Midbrain (tissue), 1 donor: ENCODE measurements at regions not wholly inside any gene's neighbourhood (a gene's known extent, or its start where the extent isn't known, plus 50 kb on each side); places are given as distances from the start of the nearest gene placed in this dataset.

Experiments used
- DNase-seq: peaks from one replicate; lab custom pipeline; 2025; lab: John Stamatoyannopoulos, UW

DNA sequence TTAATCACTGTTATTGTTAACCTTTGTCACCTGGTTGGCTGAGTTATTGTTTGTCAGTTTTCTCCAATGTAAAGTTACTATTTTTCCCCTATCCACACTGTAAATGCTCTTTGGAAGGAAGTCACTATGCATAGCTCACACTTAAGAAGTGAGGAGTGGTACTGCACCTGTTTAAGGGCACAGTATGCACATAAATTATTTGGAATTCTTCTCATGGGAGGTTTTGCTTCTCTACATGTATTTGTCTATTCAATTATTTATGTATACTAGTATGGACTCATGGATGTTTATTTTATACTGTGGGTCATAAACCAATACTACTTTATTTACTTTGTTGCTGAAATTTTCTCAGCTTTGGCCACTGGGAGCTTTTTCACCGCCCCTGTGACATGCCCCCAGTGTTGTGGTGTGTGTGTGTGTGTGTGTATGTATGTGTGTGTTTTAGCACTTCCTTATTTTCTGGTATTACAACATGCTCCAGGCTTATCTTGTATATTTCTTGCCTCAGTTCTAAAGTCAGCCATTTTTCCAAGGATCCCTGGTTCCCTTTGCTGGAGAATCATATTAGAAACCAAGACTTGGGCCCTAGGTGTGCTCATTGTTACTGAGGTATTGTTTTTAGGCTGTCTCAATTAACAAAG lies 290.5 kb downstream of the KBTBD8 start:
- no peak for DNase-seq

DNA sequence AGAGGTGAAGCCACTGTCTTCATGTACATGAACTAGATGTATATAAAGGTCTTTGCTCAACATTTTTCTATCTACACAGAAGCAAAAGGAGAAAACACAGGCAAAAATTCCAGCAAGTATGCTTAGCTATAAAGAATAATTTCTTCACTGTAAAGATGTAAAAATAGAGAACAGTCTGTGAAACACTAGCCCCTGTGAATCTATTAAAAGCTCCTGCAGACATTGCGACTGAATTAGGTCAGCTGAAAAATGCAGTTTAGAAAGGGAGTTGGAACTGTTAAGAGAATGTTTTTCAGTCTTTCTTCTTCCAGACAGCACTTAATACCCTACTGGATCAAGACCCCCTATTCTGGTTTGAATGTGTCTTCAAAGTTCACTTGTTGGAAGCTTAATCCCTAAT lies 291.5 kb downstream of the KBTBD8 start:
- DNase-seq, result no peak

DNA sequence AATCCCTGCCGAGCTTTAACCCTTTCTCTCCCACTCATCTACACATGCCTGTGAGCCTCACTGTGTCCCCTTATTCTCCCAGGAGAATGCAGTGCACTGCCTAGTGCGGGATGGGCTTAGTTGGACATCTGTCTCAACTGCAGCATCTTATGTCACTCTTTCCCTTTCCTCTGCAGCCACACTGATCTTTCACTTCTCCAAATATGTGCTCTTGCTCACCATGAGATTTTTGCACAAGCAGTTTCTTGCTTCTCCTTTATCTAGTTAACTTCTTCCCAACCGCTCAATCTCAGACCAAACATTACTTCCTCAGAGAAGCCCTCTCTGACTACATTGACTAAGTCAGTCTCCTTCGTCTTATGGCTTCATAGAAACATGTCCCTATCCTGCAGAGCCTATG lies 292.3 kb downstream of the KBTBD8 start:
- DNase-seq, result no peak

DNA sequence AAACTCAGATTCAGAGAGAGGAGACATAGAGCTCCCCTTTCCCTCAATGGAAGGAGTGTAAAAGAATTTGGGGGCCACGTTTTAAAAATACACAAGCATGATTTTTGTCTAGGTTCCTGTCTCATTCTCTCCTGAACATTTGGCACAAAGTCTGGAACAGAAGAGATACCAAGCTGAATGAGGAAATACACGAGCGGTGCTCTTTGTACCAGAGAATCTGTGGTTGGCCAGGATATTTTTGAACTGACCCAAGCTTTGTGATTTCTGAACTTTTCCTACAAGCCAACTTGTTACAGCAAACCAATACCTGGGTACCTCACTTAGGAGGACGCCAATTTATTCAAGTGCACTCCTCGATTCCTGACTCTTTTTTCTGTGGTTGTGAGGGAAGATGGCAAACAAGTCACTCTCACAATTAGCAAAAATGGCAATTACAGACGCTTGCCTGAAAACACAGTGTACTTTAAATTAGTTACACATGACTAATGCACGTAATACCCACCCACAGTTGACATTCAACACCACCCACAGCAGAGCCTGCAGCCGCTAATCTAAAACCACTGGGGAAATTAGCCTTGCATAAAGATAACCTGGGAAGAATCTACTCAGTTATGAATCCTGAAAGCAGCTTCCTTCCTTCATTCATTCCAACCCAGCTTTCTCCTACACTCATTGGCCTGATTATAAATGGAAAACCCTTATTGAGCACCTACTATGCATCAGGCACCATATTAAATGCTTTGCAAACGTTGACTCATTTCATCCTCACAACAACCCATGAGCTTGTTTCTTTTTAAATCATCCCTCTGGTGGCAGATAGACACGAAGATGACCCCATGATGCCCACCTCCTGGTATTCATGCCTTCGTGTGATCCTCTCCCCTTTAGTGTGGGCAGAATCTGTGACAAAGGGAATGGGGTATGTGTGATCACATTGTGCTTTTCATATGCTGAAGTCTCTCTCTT lies 293.5 kb downstream of the KBTBD8 start:
- peak; percentile 25 for DNase-seq

DNA sequence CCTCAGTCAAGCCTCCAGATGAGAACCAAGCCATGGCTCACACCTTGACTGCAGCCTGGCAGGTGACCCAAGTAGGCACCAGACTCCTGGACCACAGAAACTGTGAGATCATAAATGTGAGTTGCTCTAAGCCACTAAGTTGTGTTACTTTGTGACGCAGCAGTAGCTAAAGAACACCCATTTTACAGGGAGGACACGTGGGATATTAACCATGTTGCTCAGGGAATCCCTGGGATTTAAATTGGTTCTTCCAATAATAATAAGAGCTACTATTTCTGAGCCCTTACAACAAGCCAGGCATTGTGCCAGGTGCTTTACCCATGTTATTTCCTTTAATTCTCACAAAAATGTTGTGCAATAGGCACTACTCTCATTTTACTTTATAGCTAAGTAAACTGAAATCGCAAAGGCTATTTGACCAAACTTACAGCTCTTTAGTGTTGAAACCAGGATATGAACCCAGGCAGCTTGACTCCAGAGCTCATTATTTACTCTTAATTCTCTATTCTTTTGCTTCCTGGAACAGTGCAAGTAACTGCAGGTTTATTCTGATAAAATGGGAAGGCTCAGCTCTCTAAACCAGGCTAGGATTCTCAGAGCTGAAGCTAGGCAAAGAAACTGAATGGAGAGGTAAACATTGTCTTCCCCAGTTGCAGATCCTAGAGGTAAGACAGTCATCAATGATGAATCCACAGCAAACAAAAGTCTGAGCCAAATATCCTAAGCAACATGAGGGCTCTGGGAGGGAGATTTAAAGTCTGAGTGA lies 294.4 kb downstream of the KBTBD8 start:
- no peak for DNase-seq

DNA sequence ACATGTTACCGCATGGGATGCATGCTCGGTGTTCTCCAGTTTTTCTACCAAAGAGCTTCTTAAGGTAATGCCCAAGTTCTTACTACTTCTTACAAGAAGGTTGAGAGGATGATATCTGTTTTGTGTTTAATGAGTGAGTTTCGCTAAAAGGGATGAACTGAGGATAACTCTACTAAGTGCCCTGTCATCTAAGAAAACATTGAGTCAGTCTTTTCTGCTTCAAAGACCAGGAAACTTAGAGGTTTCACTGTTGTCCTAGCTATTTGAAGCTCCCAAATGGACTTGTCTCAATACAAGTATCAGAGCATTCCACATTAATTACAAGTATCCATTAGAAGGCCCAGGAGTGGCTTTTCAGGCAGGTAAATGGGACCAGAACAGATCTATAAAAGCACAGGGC lies 296.2 kb downstream of the KBTBD8 start:
- DNase-seq, result no peak

DNA sequence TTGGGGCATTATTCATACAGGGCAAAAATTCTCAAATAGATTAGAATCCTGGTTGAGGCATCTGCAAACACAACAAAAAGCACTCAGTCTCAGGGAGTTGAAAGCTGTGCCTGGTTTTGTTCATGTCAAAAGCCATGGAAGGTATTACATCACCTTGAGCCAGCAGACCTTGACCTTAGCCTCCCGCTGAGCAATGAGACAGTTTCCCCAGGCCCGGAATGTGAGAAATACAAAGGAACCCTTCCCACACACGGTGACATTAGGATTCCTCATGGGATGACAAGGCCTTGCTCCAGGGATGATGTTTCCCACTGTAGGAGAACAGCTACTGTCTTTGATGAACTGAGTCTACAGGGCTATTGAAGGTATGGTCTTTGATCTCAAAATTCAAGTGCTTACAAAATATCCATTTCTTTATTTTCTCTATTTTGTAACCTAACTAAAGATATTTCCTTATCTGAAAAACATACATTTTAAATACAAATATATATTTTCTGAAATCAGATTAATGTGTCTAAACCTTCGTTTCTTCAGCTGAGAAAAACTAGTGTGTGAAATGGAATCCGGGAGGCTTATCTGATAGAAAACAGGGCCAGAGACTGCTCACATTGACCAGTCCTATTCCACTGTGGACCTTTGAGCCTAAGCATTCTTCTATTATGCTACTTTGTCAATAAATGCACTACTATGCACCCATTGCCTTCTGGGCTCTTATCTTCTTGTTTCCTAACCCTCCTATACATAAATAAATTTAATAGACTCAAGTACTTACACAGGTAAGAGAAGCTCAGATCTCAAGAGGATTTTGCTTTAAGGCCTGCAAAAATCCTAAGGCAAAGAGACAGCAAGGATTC lies 298.2 kb downstream of the KBTBD8 start:
- DNase-seq, result no peak

DNA sequence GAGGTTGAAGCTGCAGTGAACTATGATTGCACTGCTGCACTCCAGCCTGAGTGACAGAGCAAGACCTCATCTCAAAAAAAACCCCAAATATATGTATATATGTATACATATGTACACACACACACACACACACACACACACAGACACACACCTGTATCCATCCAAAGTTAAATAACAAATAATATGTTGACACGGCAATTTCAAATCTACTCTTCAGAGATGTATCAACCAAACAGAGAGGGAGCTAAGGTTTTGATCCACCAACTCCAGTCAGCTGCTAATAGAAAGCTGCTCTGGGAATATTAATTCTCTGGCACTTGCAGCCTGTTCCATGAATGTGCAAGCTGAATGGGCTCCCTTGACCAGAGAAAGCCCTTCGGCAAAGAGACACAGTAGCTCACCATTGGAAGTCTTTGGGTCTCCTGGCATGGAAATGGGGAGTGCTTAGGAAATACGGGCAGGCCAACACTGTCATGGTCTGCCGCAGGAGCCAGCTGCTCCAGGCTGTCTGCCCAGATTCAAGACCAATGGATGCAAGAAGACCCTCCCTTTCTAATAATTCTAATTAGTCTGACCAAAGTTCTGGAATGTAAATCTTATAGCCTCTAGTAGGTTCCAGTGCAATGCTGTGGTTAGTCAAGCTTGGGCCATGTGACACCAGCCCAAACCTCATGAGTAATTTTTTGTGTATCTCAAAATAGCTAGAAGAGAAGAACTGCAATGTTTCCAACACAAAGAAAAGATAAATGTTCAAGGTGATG lies 299.8 kb downstream of the KBTBD8 start:
- DNase-seq, result no peak

DNA sequence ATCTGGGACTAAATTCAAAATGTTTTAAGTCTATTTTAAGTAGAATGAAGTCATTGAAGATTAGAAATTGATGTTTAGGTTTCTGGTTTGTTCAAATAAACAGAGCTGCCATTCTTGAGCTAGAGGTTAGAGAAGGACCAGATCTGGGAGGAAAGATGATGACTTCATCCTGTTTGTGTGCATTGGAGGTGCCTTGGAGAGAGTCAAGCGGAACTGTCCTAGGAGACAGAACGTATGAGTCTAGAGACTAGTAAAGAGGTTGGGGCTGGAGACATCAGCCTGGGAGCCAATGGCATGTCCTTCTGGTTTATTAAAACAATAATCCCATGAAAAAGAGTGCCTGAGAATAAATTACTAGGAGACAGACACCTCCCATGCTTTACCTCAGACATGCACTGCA lies 303.4 kb downstream of the KBTBD8 start:
- no peak for DNase-seq

DNA sequence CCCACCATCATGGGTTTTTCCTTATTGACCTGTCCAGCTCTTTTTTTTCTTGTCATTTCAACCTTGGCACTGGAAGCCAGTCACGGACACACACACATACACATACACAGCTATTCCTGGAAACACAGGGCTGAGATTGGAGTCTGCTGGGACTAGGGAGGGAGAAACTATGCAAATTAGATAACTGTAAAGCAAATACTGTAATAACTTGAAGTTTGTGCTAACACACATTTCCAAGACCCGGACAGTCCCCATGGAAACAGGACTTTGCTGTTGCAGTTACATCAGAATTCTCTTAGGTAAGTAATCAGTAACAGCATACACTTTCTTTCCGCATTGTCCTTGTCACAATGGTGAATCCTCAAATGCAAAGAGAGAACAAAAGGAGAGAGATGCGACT lies 304.4 kb downstream of the KBTBD8 start:
- no peak for DNase-seq

DNA sequence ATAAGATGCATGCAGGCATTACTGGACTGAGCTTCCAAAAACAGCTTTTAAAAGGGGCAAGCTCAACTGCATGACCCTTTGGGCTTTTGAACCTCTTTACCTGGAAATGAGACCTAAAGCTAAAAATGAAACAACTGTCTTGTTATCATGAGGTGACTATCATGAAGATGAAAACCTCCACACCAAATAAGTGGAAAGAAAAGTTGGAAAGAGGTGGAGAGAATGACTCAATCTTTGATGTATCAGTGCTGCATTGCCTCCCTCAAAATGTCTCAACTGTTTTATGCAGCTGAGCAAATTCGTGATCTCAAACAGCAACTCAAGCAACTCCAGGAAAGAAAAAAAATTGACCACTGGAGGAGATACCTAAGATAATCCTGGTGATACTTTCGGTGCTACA lies 307.1 kb downstream of the KBTBD8 start:
- no peak for DNase-seq

DNA sequence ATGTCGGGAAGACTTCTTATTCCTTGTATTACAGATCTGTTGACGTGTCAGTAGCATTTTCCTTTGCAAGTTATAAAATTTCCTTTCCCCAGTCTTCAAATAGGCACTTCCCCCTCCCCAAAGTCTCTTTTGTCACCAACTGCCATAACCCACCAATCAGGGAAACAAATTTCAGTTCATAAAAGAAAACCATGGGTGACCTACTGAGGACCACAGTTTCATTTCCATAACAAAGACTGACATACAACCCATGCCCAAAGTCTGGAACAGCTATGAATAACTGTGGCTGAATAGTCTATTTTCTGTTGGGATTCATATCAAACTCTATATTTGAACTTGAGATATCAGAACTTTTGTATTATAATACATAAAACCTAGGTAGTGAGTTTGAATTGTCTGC lies 307.8 kb downstream of the KBTBD8 start:
- no peak for DNase-seq

DNA sequence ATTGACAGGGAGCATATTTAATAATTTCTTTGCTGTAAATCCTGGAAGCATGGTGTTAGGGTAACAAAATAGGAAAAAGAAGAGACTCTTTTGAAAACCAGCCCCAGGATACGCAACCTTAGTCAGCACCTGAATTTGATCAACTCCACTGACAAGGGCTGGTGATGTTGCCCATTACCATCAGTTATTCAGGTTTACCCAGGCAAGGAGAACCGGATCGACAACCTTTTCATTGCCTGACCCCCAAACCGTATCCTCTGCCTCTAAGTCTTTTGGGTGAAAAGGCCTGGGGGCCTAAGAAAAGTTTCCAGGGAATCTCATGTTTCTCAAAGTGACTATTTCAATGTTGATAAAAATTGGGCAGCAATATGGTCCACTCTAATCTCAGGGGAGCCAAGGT lies 313.3 kb downstream of the KBTBD8 start:
- DNase-seq, result no peak

DNA sequence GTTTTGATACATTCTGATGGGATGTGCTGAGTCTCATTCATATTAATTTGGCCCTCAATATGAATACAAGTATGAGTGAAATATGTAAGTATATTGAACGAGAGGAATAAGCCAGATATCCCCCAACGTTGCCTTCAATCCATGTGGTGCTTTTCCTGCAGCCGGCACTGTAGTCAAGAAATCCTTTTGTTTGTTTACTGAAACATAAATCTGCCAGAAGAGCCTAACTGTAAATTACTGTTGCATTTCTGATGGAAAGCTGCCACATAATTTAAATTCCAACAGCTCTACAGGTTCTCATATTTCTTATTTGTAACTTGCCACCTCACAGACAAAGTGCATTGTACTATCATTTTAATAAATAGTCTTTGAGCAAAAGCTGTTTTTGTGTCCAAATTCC lies 314.0 kb downstream of the KBTBD8 start:
- no peak for DNase-seq

DNA sequence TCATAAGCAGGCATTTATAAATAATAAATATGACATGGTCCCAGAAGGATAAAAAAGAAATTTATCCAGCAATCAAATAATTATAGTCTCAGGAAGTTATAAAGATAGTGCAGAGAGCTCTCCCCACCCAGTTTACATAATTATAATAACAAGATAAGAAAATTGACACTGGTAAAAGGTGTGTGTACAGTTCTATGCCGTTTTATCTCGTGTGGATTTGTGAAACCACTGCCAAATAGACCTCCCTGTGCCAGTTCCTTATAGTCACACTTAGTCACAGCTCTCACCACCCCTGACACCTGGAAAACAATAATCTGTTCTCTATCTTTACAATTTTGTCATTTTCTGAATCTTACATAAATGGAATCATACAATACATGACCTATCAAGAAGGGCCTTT lies 320.1 kb downstream of the KBTBD8 start:
- DNase-seq, result no peak

DNA sequence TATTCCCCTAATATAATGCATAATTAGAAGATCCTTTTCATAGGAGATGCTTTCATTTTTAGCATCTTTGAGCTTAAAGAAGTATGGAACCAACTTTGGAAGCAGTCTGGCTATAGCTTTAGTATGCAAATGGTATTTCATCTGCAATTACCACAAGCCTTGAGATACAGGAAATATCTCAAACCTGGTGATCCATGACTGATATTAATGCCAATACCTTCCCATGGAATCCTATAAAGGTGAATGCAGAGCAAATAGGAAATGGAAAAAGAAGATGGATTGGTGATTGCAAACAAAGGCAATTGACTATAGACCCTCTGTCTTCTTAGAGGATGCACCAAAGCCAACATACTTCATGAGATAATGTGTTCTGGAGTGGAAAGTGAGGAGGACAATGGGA lies 326.4 kb downstream of the KBTBD8 start:
- no peak for DNase-seq
